ENCODE measurements at regions not wholly inside any gene's neighbourhood (a gene's known extent, or its start where the extent isn't known, plus 50 kb on each side); places are given as distances from the start of the nearest gene placed in this dataset.

- TF ChIP-seq EZH2phosphoT487 (IDR thresholded peaks at IDR 0.05; ENCODE audit: borderline replicate concordance, low read depth, low read length) (no peak), CTCF (conservative IDR thresholded peaks at IDR 0.05; ENCODE audit: low read length) (no peak)
These were observed 593.6 kb downstream of the BNC2 start for GRCh38 chr9:16276866-16277265.
